Activated CD8-positive, alpha-beta T cell treated with anti-CD3 and anti-CD28 coated beads for 36 hours (primary cell): ENCODE measurements at regions not wholly inside any gene's neighbourhood (a gene's known extent, or its start where the extent isn't known, plus 50 kb on each side); places are given as distances from the start of the nearest gene placed in this dataset.

Source experiments
- ATAC-seq: fragments of 200-7000 bp; cut with Tn5 transposase; one replicate; pipeline ENCODE4 v1.10.0; 2021; ENCODE audit warnings: mild to moderate bottlenecking, moderate library complexity
- CTCF ChIA-PET: fragments of 350-600 bp; sonication (Branson Sonifier 250); formaldehyde crosslinking; loops from one replicate; lab custom pipeline; 2021; ENCODE audit warnings: antibody characterized with exemption; lab: Charles Lee
- POLR2A ChIA-PET: fragments of 350-600 bp; sonication (Branson Sonifier 250); formaldehyde crosslinking; loops from one replicate; lab custom pipeline; 2021; ENCODE audit warnings: antibody characterized with exemption; lab: Charles Lee
- DNase-seq: peaks from one replicate; pipeline ENCODE4 v3.0.0-alpha.2; 2020
- H3K27ac Mint-ChIP-seq: one replicate; pipeline ENCODE4 v1.8.0; 2021; ENCODE audit warnings: mild to moderate bottlenecking, mixed read lengths
- H3K27me3 Mint-ChIP-seq: one replicate; pipeline ENCODE4 v1.8.0; 2021; ENCODE audit warnings: mixed read lengths
- H3K36me3 Mint-ChIP-seq: one replicate; pipeline ENCODE4 v1.8.0; 2021; ENCODE audit warnings: low read depth, mixed read lengths
- H3K4me1 Mint-ChIP-seq: one replicate; pipeline ENCODE4 v1.8.0; 2021; ENCODE audit warnings: low read depth, mixed read lengths
- H3K4me3 Mint-ChIP-seq: one replicate; pipeline ENCODE4 v1.8.0; 2021; ENCODE audit warnings: mild to moderate bottlenecking, moderate library complexity, mixed read lengths
- H3K9me3 Mint-ChIP-seq: one replicate; pipeline ENCODE4 v1.8.0; 2021; ENCODE audit warnings: mixed read lengths
- intact Hi-C: fragments of 100-400 bp; cut with micrococcal nuclease; formaldehyde crosslinking; loops from one replicate; pipeline ENCODE4 v1.10.0; 2022
- TF ChIP-seq, protein P1 (sequence below): fragments of 200-600 bp; IDR thresholded peaks from one replicate; pipeline ENCODE4 v1.8.0; 2022; ENCODE audit warnings: antibody characterized with exemption, mild to moderate bottlenecking

DNA sequence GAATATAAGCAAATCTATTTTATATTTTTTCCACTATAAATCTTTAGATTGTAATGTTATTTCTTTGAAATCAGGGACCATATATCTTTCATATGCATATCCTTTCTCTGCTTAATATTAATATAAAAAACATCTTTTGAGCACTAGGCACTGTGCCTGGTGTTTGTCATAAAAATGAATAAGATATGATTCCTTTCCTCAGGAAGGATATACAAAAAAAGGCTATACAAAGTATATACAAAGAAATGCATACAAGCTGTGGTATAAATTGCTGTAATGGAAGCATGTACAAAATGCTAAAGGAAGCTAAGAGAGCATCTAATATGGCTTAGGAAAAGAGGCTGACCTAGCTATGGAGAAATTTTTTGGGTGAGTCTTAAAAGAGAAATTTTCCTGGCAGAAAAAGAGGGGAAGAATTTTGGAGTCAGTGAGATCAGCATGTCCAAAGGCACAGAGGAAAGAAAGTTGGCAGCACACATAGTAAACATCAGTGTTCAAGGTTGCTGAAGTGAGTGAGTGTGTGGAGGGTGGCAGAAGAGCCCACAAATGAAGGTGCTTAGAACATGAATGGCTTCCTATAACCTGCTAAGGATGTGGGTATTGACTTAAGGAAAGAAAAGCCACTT lies 500.0 kb downstream of the SPRY1 start:
- intact Hi-C loops: no loop called here
- Mint-ChIP-seq H3K36me3 (no peaks in the 10 kb centered on the region), H3K4me3 (no peak overlapping the region), H3K27ac (no peak overlapping the region), H3K27me3 (no peaks in the 10 kb centered on the region), H3K9me3 (no peaks in the 10 kb centered on the region), H3K4me1 (no peaks in the 10 kb centered on the region)
- ATAC-seq: no peak
- no peak for DNase-seq
- POLR2A ChIA-PET: interaction anchor here (0.6 kb wide), 1 partner anchor 86 kb away, joined by 3 read pairs; no protein-coding TSS in a partner anchor
- CTCF ChIA-PET: no interaction called here
- TF ChIP-seq, protein P1, sequence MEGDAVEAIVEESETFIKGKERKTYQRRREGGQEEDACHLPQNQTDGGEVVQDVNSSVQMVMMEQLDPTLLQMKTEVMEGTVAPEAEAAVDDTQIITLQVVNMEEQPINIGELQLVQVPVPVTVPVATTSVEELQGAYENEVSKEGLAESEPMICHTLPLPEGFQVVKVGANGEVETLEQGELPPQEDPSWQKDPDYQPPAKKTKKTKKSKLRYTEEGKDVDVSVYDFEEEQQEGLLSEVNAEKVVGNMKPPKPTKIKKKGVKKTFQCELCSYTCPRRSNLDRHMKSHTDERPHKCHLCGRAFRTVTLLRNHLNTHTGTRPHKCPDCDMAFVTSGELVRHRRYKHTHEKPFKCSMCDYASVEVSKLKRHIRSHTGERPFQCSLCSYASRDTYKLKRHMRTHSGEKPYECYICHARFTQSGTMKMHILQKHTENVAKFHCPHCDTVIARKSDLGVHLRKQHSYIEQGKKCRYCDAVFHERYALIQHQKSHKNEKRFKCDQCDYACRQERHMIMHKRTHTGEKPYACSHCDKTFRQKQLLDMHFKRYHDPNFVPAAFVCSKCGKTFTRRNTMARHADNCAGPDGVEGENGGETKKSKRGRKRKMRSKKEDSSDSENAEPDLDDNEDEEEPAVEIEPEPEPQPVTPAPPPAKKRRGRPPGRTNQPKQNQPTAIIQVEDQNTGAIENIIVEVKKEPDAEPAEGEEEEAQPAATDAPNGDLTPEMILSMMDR: no peak

DNA sequence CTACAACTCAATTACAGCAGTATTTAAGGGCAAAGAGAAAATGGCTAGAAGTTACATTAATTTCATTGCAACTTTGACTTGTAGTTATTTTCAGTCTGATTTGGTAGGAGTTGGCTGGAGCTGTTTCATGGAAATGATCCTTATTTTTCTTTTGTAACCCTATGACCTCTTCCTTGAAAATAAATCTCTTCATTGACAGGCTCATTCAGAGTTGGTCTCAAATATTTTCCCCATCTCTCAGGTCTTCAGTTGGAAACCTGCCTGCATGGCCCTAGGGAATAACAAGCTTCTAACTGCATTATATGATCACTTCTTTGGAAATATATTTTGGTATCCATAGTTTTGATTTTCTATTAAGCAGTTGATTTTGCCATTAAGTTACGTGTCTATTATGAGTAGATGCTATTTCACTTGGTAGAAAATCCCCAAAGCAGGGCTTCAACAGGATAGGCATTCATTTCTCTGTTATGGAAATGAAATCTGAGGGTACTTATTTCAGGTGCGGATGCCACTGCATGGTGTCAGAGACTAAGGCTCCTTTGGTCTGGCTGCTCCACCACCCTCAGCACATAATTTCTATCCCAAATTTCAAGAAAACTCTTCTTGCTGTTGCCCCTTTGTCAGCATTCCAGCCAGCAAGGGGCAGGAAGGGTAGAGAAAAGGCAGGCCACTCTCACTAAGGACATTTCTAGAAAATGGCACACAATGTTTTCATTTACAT lies 502.5 kb downstream of the SPRY1 start:
- CTCF ChIA-PET: no interaction called here
- Mint-ChIP-seq H3K4me1 (no peaks in the 10 kb centered on the region), H3K36me3 (no peaks in the 10 kb centered on the region), H3K27ac (no peak overlapping the region), H3K9me3 (no peaks in the 10 kb centered on the region), H3K27me3 (no peaks in the 10 kb centered on the region), H3K4me3 (no peak overlapping the region)
- ATAC-seq: no peak
- DNase-seq: no peak
- TF ChIP-seq, protein P1: no peak
- POLR2A ChIA-PET: no interaction called here
- intact Hi-C loops: no loop called here

DNA sequence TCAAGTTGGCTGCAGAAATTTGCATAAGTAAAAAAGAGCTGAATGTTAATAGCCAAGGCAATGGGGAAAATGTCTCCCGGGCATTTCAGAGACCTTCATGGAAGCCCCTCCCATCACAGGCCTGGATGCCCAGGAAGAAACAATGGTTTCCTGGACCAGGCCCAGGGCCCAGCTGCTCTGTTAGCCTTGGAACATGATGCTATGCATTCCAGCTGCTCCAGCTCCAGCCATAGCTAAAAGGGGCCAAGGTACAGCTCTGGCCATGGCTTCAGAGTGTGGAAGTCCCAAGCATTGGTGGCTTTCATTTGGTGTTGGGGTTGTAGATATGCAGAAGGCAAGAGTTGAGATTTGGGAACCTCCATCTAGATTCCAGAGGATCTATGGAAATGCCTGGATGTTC lies 508.3 kb downstream of the SPRY1 start:
- no peaks in the 10 kb centered on the region for H3K4me1 Mint-ChIP-seq
- TF ChIP-seq, protein P1: no peak
- H3K36me3 Mint-ChIP-seq: no peaks in the 10 kb centered on the region
- ATAC-seq (no peak), DNase-seq (no peak)
- no peaks in the 10 kb centered on the region for H3K9me3 Mint-ChIP-seq
- POLR2A ChIA-PET: no interaction called here
- intact Hi-C loops: no loop called here
- H3K27ac Mint-ChIP-seq: no peak overlapping the region
- H3K27me3 Mint-ChIP-seq: peaks cover 4% of the 10 kb centered on the region
- no peak overlapping the region for H3K4me3 Mint-ChIP-seq
- CTCF ChIA-PET: no interaction called here

DNA sequence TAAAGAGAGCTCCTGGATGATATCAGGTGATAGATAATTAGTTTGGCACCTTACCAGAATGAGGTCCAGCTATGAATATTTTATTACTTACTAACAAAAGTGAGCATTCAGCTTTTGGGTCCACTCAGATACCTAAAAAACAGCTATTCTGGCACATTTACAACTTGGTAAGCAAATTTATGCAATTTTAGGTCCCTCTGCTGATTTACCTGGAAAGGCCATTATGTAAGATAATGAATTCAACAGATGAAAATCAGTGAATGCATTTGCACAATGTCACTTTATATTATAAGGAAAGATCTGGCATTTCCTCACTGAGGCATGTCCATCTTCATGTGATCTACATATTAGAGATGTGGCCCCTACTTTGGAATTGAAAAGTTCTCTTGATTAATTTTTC lies 517.0 kb downstream of the SPRY1 start:
- TF ChIP-seq, protein P1: no peak
- H3K9me3 Mint-ChIP-seq: no peaks in the 10 kb centered on the region
- ChIA-PET POLR2A (no interaction called here), CTCF (no interaction called here)
- intact Hi-C loops: no loop called here
- no peaks in the 10 kb centered on the region for H3K36me3 Mint-ChIP-seq
- no peak for ATAC-seq
- no peak overlapping the region for H3K4me3 Mint-ChIP-seq
- no peaks in the 10 kb centered on the region for H3K27me3 Mint-ChIP-seq
- DNase-seq: no peak
- no peak overlapping the region for H3K27ac Mint-ChIP-seq
- H3K4me1 Mint-ChIP-seq: no peaks in the 10 kb centered on the region

DNA sequence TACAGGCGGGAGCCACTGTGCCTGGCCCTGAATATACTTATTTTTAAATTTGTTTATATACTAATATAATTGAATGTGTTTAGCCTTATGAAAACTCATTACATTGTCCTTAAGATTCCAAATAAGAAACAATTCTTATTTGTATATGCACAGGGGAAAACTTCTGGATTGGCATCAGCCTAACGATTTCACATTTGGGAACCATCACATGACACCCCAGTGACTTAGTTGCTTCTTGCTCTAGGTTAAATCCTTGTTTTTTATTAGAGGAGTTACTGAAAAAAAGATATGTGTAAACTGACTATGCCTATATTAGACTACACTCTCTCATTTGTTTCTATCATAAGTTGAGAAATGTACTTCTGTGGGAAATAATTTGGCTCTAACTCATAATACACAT lies 520.2 kb downstream of the SPRY1 start:
- Mint-ChIP-seq H3K27me3 (no peaks in the 10 kb centered on the region), H3K4me3 (no peak overlapping the region), H3K4me1 (no peaks in the 10 kb centered on the region), H3K27ac (no peak overlapping the region), H3K9me3 (no peaks in the 10 kb centered on the region), H3K36me3 (no peaks in the 10 kb centered on the region)
- DNase-seq: no peak
- POLR2A ChIA-PET: no interaction called here
- TF ChIP-seq, protein P1: no peak
- intact Hi-C loops: no loop called here
- ATAC-seq: no peak
- CTCF ChIA-PET: no interaction called here
